Loucy (cell line): ENCODE measurements at regions not wholly inside any gene's neighbourhood (a gene's known extent, or its start where the extent isn't known, plus 50 kb on each side); places are given as distances from the start of the nearest gene placed in this dataset.

Experiments
- H2AFZ ChIP-seq: fragments of 200-600 bp; sonication (generic); 2 replicates; pipeline ENCODE4 v1.6.0; 2016; ENCODE audit warnings: antibody characterized with exemption, mild to moderate bottlenecking, low read length, moderate library complexity
- H3F3A ChIP-seq: fragments of 200-600 bp; 2 replicates; pipeline ENCODE4 v1.6.0; 2016; ENCODE audit warnings: antibody characterized with exemption, low read depth, mild to moderate bottlenecking
- H3K27me3 ChIP-seq: fragments of 200-600 bp; sonication (generic); 2 replicates; pipeline ENCODE4 v1.6.1; 2014; ENCODE audit warnings: low read length, mild to moderate bottlenecking; ENCODE audit not compliant: insufficient read depth, poor library complexity, severe bottlenecking
- H3K36me3 ChIP-seq: fragments of 200-600 bp; sonication (generic); 2 replicates; pipeline ENCODE4 v1.6.1; 2016; ENCODE audit warnings: low read length; ENCODE audit not compliant: insufficient read depth
- H3K4me1 ChIP-seq: fragments of 200-600 bp; sonication (generic); 2 replicates; pipeline ENCODE4 v1.5.1; 2014; ENCODE audit warnings: low read length, mild to moderate bottlenecking; ENCODE audit not compliant: insufficient read depth, poor library complexity, severe bottlenecking
- H3K4me2 ChIP-seq: fragments of 200-600 bp; sonication (generic); 2 replicates; pipeline ENCODE4 v1.6.0; 2014; ENCODE audit warnings: antibody characterized with exemption, low read length, low read depth, mild to moderate bottlenecking; ENCODE audit not compliant: poor library complexity, severe bottlenecking
- H3K4me3 ChIP-seq: fragments of 200-600 bp; sonication (generic); 2 replicates; pipeline ENCODE4 v1.5.1; 2014; ENCODE audit warnings: low read length, mild to moderate bottlenecking, mixed read lengths; ENCODE audit not compliant: poor library complexity, severe bottlenecking
- H3K79me2 ChIP-seq: fragments of 200-600 bp; sonication (generic); 2 replicates; pipeline ENCODE4 v1.6.1; 2014; ENCODE audit warnings: low read length; ENCODE audit not compliant: insufficient read depth
- H3K9ac ChIP-seq: fragments of 200-600 bp; sonication (generic); 2 replicates; pipeline ENCODE4 v1.6.0; 2014; ENCODE audit warnings: mild to moderate bottlenecking, low read depth, low read length, moderate library complexity; ENCODE audit not compliant: poor library complexity, severe bottlenecking
- H3K9me2 ChIP-seq: fragments of 200-600 bp; sonication (generic); replicated peaks from 2 replicates; pipeline ENCODE4 v1.6.1; 2016; ENCODE audit warnings: low read depth, low read length, mixed read lengths
- H3K9me3 ChIP-seq: fragments of 200-600 bp; sonication (generic); 2 replicates; pipeline ENCODE4 v1.6.1; 2014; ENCODE audit warnings: mild to moderate bottlenecking, antibody characterized with exemption, low read length, low read depth; ENCODE audit not compliant: insufficient read depth
- H4K20me1 ChIP-seq: fragments of 200-600 bp; sonication (generic); 2 replicates; pipeline ENCODE4 v1.6.0; 2014; ENCODE audit warnings: antibody characterized with exemption, low read length, mild to moderate bottlenecking; ENCODE audit not compliant: insufficient read depth, poor library complexity, severe bottlenecking
- EZH2phosphoT487 ChIP-seq: fragments of 200-600 bp; IDR thresholded peaks from 2 replicates; pipeline ENCODE4 v1.6.1; 2018; ENCODE audit warnings: antibody characterized with exemption, mild to moderate bottlenecking, moderate library complexity, borderline replicate concordance
- TF ChIP-seq, protein P1 (sequence below): fragments of 200-600 bp; sonication (generic); conservative IDR thresholded peaks from 2 replicates; pipeline ENCODE4 v1.5.1; 2014; ENCODE audit warnings: mild to moderate bottlenecking, antibody characterized with exemption, low read length

DNA sequence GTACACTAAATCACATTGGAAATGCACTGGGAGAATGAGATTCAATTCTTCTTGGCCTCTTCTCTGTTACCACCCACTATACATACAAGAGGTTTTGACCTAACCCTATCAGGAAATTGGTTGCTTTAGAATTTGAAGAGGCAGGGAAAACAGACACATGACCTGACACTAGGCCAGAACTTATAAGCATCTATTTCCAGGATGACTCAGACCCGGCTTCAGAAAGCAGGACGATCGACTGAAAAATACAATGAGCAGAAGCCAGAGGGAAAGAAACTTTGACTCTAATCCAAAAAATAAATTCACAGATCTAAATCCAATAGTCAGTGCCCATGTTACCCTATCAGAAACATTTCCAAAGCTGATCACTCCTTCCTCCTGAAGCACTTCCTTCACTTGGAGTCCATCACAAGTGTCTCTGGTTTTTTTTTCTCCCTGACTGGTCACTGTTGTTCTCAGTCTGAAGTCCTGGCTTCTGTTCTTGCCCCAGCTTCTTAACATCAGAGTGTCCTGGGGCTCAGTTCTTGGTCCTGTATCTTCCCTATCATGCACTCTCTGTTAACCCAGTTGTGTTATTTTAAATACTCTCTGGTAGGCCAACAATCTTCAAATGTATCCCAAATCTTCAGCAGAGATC is 133.6 kb downstream of the P2RY1 start:
- Histone ChIP-seq H3K27me3 (no peaks in the 10 kb centered on the region), H3K9ac (no peak overlapping the region), H3K9me2 (no peaks in the 10 kb centered on the region), H2AFZ (no peak overlapping the region), H3K4me2 (no peak overlapping the region), H3K4me3 (no peak overlapping the region), H4K20me1 (no peaks in the 10 kb centered on the region), H3K4me1 (no peaks in the 10 kb centered on the region), H3F3A (no peaks in the 10 kb centered on the region), H3K9me3 (peaks cover 9% of the 10 kb centered on the region), H3K36me3 (no peaks in the 10 kb centered on the region), H3K79me2 (no peaks in the 10 kb centered on the region)
- no peak for TF ChIP-seq EZH2phosphoT487
- TF ChIP-seq, protein P1, sequence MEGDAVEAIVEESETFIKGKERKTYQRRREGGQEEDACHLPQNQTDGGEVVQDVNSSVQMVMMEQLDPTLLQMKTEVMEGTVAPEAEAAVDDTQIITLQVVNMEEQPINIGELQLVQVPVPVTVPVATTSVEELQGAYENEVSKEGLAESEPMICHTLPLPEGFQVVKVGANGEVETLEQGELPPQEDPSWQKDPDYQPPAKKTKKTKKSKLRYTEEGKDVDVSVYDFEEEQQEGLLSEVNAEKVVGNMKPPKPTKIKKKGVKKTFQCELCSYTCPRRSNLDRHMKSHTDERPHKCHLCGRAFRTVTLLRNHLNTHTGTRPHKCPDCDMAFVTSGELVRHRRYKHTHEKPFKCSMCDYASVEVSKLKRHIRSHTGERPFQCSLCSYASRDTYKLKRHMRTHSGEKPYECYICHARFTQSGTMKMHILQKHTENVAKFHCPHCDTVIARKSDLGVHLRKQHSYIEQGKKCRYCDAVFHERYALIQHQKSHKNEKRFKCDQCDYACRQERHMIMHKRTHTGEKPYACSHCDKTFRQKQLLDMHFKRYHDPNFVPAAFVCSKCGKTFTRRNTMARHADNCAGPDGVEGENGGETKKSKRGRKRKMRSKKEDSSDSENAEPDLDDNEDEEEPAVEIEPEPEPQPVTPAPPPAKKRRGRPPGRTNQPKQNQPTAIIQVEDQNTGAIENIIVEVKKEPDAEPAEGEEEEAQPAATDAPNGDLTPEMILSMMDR = no peak

DNA sequence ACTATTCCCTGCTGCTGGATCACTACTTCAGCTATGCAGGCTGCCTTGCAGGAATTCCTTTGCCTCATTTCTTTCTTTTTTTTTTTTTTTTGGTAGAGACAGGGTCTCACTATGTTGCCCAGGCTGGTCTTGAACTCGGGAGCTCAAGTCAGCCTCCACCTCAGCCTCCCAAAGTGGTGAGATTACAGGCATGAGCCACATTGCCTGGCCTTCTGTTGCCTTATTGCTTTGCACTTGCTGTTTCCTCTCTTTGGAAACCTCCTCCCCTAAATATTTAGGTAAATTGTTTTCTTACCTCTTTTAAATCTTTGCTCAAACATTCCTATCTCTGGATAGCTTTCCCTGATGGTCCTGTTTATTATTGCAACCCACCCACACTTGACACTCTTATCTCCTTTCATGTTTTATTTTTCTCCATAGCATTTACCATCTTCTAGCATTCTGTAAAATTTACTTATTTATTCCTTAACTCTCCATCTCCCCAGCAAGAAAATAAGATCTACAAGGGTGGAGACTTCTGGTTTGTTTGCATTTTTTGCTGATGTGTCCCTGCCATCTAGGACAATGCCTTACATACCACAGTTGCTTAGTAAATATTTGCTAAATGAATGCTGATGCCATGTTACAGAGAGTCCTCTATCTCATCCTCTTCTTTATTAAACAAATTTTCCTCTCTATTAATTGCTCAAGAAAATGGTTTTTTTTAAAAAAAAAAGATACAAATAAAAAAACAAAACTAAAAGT is 134.8 kb downstream of the P2RY1 start:
- TF ChIP-seq, protein P1 = no peak
- H3K79me2 ChIP-seq = no peaks in the 10 kb centered on the region

DNA sequence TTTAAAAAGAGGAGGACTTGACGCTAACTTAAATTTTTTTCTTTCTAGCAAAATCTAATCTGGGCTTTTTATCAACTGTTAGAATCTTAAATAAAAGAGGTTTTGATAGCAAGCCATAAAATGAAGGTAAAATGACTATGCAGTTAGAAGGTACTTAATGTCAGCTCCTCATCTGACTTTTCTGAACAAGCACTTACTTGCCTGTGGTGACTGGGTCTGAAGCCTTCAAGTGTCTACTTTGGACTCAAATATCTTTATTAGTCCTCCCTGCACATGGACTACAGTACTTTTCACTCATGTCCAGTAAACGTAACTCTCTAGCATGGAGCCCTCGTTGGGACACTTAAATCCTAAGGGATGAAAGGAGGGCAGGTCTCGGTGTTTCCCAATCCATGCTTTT is 135.9 kb downstream of the P2RY1 start:
- Histone ChIP-seq H3F3A (no peaks in the 10 kb centered on the region), H4K20me1 (no peaks in the 10 kb centered on the region), H3K4me1 (no peaks in the 10 kb centered on the region), H3K36me3 (no peaks in the 10 kb centered on the region), H2AFZ (no peak overlapping the region), H3K79me2 (no peaks in the 10 kb centered on the region), H3K27me3 (no peaks in the 10 kb centered on the region), H3K9me3 (peaks cover 9% of the 10 kb centered on the region), H3K4me3 (no peak overlapping the region), H3K9me2 (no peaks in the 10 kb centered on the region), H3K4me2 (no peak overlapping the region), H3K9ac (no peak overlapping the region)
- TF ChIP-seq, protein P1 = no peak
- TF ChIP-seq EZH2phosphoT487 = no peak

More for the DNA sequence above, 134.8 kb downstream of the P2RY1 start:
- H3K4me2 ChIP-seq = no peak overlapping the region
- H3K9ac ChIP-seq = no peak overlapping the region
- no peak overlapping the region for H2AFZ ChIP-seq
- no peaks in the 10 kb centered on the region for H3K36me3 ChIP-seq
- H3K9me3 ChIP-seq = peaks cover 9% of the 10 kb centered on the region
- H3K9me2 ChIP-seq = no peaks in the 10 kb centered on the region
- no peaks in the 10 kb centered on the region for H3F3A ChIP-seq
- no peaks in the 10 kb centered on the region for H3K27me3 ChIP-seq
- H3K4me1 ChIP-seq = no peaks in the 10 kb centered on the region
- no peaks in the 10 kb centered on the region for H4K20me1 ChIP-seq
- H3K4me3 ChIP-seq = no peak overlapping the region
